ENCODE measurements at regions not wholly inside any gene's neighbourhood (a gene's known extent, or its start where the extent isn't known, plus 50 kb on each side); places are given as distances from the start of the nearest gene placed in this dataset.

DNA sequence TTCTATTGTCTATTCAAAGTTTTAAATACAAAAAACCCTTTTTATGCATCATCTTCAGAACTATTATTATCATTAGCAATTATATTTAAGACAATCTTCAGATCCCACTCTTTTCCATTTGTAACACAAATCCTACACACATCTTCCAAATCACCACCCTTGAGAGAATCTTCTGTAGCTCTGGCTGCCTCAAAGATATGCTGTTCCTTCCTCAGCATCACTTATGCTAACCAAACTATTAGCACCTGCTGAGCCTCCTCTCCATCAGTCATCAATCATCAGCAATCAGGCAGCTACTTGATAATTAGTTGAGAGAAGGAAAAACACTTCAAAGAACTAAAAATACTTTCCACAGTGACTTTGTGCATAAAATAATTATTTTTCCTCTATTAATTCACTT lies 1082.2 kb downstream of the C4orf33 start:
- Histone ChIP-seq H3K9ac (ENCODE audit: insufficient read depth, low read length, poor library complexity, severe bottlenecking) (no peak overlapping the region), H2AFZ (ENCODE audit: insufficient read depth, low read depth, low read length, poor library complexity, severe bottlenecking) (no peak overlapping the region), H3K36me3 (replicated peaks in 1 of 2; ENCODE audit: control insufficient read depth in 1 of 2, insufficient read depth in 2 of 2, low read length in 2 of 2) (no peaks in the 10 kb centered on the region), H4K20me1 (ENCODE audit: insufficient read depth, low read length) (no peaks in the 10 kb centered on the region), H3K9me3 (replicated peaks in 1 of 2; ENCODE audit: control insufficient read depth in 1 of 2, insufficient read depth in 1 of 2, low read length in 2 of 2) (no peaks in the 10 kb centered on the region), H3K4me3 (replicated peaks in 1 of 3; ENCODE audit: low read depth in 2 of 3, low read length in 3 of 3) (no peak overlapping the region), H3K27me3 (ENCODE audit: control insufficient read depth in 2 of 2, insufficient read depth in 2 of 2, low read length in 2 of 2) (no peaks in the 10 kb centered on the region), H3K27ac (ENCODE audit: low read depth in 1 of 2, low read length in 2 of 2) (no peak overlapping the region), H3K4me1 (ENCODE audit: control insufficient read depth in 1 of 2, insufficient read depth in 2 of 2, low read length in 2 of 2) (no peaks in the 10 kb centered on the region), H3K79me2 (ENCODE audit: insufficient read depth, low read length) (no peaks in the 10 kb centered on the region), H3K4me2 (replicated peaks; ENCODE audit: extremely low read depth, low read length, poor library complexity, severe bottlenecking) (no peak overlapping the region)
- intact Hi-C loops (cut with micrococcal nuclease), result no loop called here
- no peak for DNase-seq
- no peak overlapping the region for H3K27ac Mint-ChIP-seq
- no peak overlapping the region for H3K4me3 Mint-ChIP-seq
- H3K4me1 Mint-ChIP-seq, result no peaks in the 10 kb centered on the region
- no peaks in the 10 kb centered on the region for H3K9me3 Mint-ChIP-seq
- no peaks in the 10 kb centered on the region for H3K36me3 Mint-ChIP-seq
- TF ChIP-seq, protein P1, sequence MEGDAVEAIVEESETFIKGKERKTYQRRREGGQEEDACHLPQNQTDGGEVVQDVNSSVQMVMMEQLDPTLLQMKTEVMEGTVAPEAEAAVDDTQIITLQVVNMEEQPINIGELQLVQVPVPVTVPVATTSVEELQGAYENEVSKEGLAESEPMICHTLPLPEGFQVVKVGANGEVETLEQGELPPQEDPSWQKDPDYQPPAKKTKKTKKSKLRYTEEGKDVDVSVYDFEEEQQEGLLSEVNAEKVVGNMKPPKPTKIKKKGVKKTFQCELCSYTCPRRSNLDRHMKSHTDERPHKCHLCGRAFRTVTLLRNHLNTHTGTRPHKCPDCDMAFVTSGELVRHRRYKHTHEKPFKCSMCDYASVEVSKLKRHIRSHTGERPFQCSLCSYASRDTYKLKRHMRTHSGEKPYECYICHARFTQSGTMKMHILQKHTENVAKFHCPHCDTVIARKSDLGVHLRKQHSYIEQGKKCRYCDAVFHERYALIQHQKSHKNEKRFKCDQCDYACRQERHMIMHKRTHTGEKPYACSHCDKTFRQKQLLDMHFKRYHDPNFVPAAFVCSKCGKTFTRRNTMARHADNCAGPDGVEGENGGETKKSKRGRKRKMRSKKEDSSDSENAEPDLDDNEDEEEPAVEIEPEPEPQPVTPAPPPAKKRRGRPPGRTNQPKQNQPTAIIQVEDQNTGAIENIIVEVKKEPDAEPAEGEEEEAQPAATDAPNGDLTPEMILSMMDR (IDR thresholded peaks at IDR 0.05), result no peak
- H3K27me3 Mint-ChIP-seq (ENCODE audit: low read depth in 3 of 3), result peaks cover 0 to 1% (median 0%) of the 10 kb centered on the region in 3 donors

DNA sequence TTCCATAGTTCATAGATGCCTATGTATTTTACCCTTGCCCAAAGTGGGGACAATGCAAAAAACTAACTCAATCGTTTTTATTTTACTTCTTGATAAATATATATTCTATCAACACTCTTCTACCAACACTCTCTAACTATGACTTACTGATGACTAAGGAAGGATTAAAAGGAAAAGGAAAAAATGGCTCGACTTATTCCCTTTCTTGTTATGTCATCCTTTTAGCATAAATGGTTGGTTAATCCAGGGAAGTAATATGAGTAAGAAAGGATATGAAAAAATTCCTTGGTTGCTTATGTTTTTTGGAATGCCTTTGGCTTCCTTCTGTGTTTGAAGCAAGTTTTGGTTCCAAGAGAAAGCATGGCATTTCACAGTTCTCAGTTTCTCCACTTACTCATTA lies 1087.1 kb downstream of the C4orf33 start:
- no peaks in the 10 kb centered on the region for H3K79me2 ChIP-seq (ENCODE audit: insufficient read depth, low read length)
- no CpG with 5 or more reads among the region's 2 CpGs for WGBS (ENCODE audit: insufficient coverage)
- H3K4me3 ChIP-seq (replicated peaks in 1 of 3; ENCODE audit: low read depth in 2 of 3, low read length in 3 of 3), result no peak overlapping the region
- TF ChIP-seq, protein P1 (IDR thresholded peaks at IDR 0.05), result no peak
- H3K27me3 ChIP-seq (ENCODE audit: control insufficient read depth in 2 of 2, insufficient read depth in 2 of 2, low read length in 2 of 2), result no peaks in the 10 kb centered on the region
- Mint-ChIP-seq H3K4me1 (no peaks in the 10 kb centered on the region), H3K27me3 (ENCODE audit: low read depth in 3 of 3) (peaks cover 0 to 1% (median 0%) of the 10 kb centered on the region in 3 donors), H3K4me3 (no peak overlapping the region), H3K9me3 (peaks cover 0 to 2% (median 0%) of the 10 kb centered on the region in 7 donors), H3K27ac (no peak overlapping the region), H3K36me3 (no peaks in the 10 kb centered on the region)
- H3K4me2 ChIP-seq (replicated peaks; ENCODE audit: extremely low read depth, low read length, poor library complexity, severe bottlenecking), result no peak overlapping the region
- H3K4me1 ChIP-seq (ENCODE audit: control insufficient read depth in 1 of 2, insufficient read depth in 2 of 2, low read length in 2 of 2), result no peaks in the 10 kb centered on the region
- no peak for DNase-seq
- no peak overlapping the region for H3K27ac ChIP-seq (ENCODE audit: low read depth in 1 of 2, low read length in 2 of 2)
- H4K20me1 ChIP-seq (ENCODE audit: insufficient read depth, low read length), result no peaks in the 10 kb centered on the region
- H3K36me3 ChIP-seq (replicated peaks in 1 of 2; ENCODE audit: control insufficient read depth in 1 of 2, insufficient read depth in 2 of 2, low read length in 2 of 2), result no peaks in the 10 kb centered on the region
- no peak overlapping the region for H2AFZ ChIP-seq (ENCODE audit: insufficient read depth, low read depth, low read length, poor library complexity, severe bottlenecking)
- H3K9me3 ChIP-seq (replicated peaks in 1 of 2; ENCODE audit: control insufficient read depth in 1 of 2, insufficient read depth in 1 of 2, low read length in 2 of 2), result no peaks in the 10 kb centered on the region
- no peak overlapping the region for H3K9ac ChIP-seq (ENCODE audit: insufficient read depth, low read length, poor library complexity, severe bottlenecking)
- intact Hi-C loops (cut with micrococcal nuclease), result no loop called here
